PC-9 (cell line): ENCODE measurements at regions not wholly inside any gene's neighbourhood (a gene's known extent, or its start where the extent isn't known, plus 50 kb on each side); places are given as distances from the start of the nearest gene placed in this dataset.

Source experiments
- BruUV-seq: library from RNA; stranded (reverse); fragments of 400-500 nt; replicated peaks from 2 replicates; lab custom pipeline; 2021; lab: Mats Ljungman, UMichigan
- CTCF ChIA-PET: fragments of 300-600 bp; sonication (Branson Sonifier 250); formaldehyde crosslinking; loops from one replicate; lab custom pipeline; 2022; ENCODE audit warnings: antibody characterized with exemption; lab: Charles Lee
- POLR2A ChIA-PET: fragments of 300-600 bp; sonication (Branson Sonifier 250); formaldehyde crosslinking; loops from one replicate; lab custom pipeline; 2022; ENCODE audit warnings: antibody characterized with exemption; ENCODE audit not compliant: unreplicated experiment; lab: Charles Lee
- DNase-seq, 2 experiments: peaks; one replicate each; pipeline versions ENCODE4 v3.0.0 to v3.0.0-alpha.2; 2015 to 2022; ENCODE audit warnings: mixed read lengths in 1 of 2
- H2AFZ ChIP-seq: fragments of 200-600 bp; sonication (generic); 2 replicates; pipeline ENCODE4 v1.8.1; 2017; ENCODE audit warnings: antibody characterized with exemption
- H3F3A ChIP-seq: fragments of 200-600 bp; sonication (generic); 2 replicates; pipeline ENCODE4 v1.8.1; 2017; ENCODE audit warnings: antibody characterized with exemption, mild to moderate bottlenecking, low read depth; ENCODE audit not compliant: insufficient read depth
- H3K27ac ChIP-seq: fragments of 200-600 bp; sonication (generic); 2 replicates; pipeline ENCODE4 v1.6.1; 2016; ENCODE audit warnings: mixed run types
- H3K27me3 ChIP-seq: fragments of 200-600 bp; sonication (generic); 2 replicates; pipeline ENCODE4 v1.6.1; 2016; ENCODE audit warnings: low read depth, mixed run types; ENCODE audit not compliant: insufficient read depth
- H3K36me3 ChIP-seq: fragments of 200-600 bp; sonication (generic); 2 replicates; pipeline ENCODE4 v1.6.1; 2016; ENCODE audit warnings: low read depth, mixed run types
- H3K4me1 ChIP-seq: fragments of 200-600 bp; sonication (generic); replicated peaks from 2 replicates; pipeline ENCODE4 v1.6.1; 2016; ENCODE audit warnings: mixed run types; ENCODE audit not compliant: insufficient read depth
- H3K4me2 ChIP-seq: fragments of 200-600 bp; sonication (generic); 2 replicates; pipeline ENCODE4 v1.6.1; 2017; ENCODE audit warnings: mixed run types
- H3K4me3 ChIP-seq: fragments of 200-600 bp; sonication (generic); 2 replicates; pipeline ENCODE4 v1.6.1; 2016; ENCODE audit warnings: mixed run types
- H3K79me2 ChIP-seq: fragments of 200-600 bp; sonication (generic); 2 replicates; pipeline ENCODE4 v1.6.1; 2017; ENCODE audit warnings: low read depth, mixed run types
- H3K9me2 ChIP-seq: fragments of 200-600 bp; sonication (generic); 2 replicates; pipeline ENCODE4 v1.8.1; 2017; ENCODE audit warnings: mild to moderate bottlenecking; ENCODE audit not compliant: insufficient read depth
- H3K9me3 ChIP-seq: fragments of 200-600 bp; sonication (generic); 2 replicates; pipeline ENCODE4 v1.8.1; 2016; ENCODE audit warnings: low read depth; ENCODE audit not compliant: insufficient read depth
- H4K20me1 ChIP-seq: fragments of 200-600 bp; sonication (generic); 2 replicates; pipeline ENCODE4 v1.8.1; 2017; ENCODE audit not compliant: insufficient read depth
- CTCF ChIP-seq: fragments of 200-600 bp; sonication (generic); conservative IDR thresholded peaks from 2 replicates; pipeline ENCODE4 v1.6.1; 2017; ENCODE audit warnings: mixed run types, antibody characterized with exemption, mild to moderate bottlenecking, moderate library complexity
- EZH2 ChIP-seq: fragments of 200-600 bp; sonication (generic); IDR thresholded peaks from 2 replicates; pipeline ENCODE4 v1.8.0; 2017; ENCODE audit warnings: antibody characterized with exemption, low read depth
- intact Hi-C: fragments of 100-400 bp; cut with micrococcal nuclease; formaldehyde crosslinking; loops from one replicate; pipeline ENCODE4 v1.10.0; 2022; ENCODE audit not compliant: unreplicated experiment

GRCh38 chr18:57855551-57855950 is 52.4 kb upstream of the ATP8B1 start:
- Histone ChIP-seq H3K9me3 (no peaks in the 10 kb centered on the region), H3F3A (no peaks in the 10 kb centered on the region; the same call in 1 of the 2 replicates), H3K27ac (no peak overlapping the region), H3K4me1 (0 out of 2 replicates have a peak, but pooled peaks cover 5% of the 10 kb centered on the region), H3K4me3 (no peak overlapping the region), H4K20me1 (no peaks in the 10 kb centered on the region), H3K79me2 (no peaks in the 10 kb centered on the region), H3K36me3 (no peaks in the 10 kb centered on the region), H3K27me3 (no peaks in the 10 kb centered on the region), H3K4me2 (no peak overlapping the region), H3K9me2 (no peaks in the 10 kb centered on the region), H2AFZ (no peak overlapping the region)
- no peak for TF ChIP-seq CTCF
- no peak for TF ChIP-seq EZH2
- DNase-seq: no peak
- BruUV-seq: no TSS peak
- ChIA-PET CTCF (no interaction called here), POLR2A (no interaction called here)
- intact Hi-C loops: no loop called here

DNA sequence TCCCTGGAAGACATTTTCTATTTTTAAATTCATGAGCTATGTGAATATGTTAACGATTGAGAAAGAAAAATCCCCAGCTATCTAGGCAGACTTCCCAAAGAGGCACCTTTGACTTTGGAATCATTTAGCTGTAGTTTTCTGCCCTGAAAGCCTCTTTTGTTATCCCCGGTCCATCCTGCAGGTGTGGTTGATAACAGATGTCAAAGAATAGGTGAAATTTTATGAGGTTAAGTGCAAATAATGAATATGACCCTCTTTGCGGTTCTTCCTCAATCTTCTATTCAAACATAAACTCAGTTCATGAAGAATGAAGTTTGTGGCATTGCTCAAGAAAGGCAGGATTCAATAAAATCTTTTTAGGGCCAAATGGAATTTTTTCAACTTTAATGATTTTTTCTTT is 51.6 kb upstream of the ATP8B1 start:
- no peak for TF ChIP-seq EZH2
- no peak for TF ChIP-seq CTCF
- no peaks in the 10 kb centered on the region for H3K9me2 ChIP-seq
- 0 out of 2 replicates have a peak, but pooled peaks cover 5% of the 10 kb centered on the region for H3K4me1 ChIP-seq
- BruUV-seq: no TSS peak
- H3K4me3 ChIP-seq: no peak overlapping the region
- H4K20me1 ChIP-seq: no peaks in the 10 kb centered on the region
- no peaks in the 10 kb centered on the region for H3K36me3 ChIP-seq
- CTCF ChIA-PET: no interaction called here
- H3K9me3 ChIP-seq: no peaks in the 10 kb centered on the region
- H2AFZ ChIP-seq: no peak overlapping the region
- POLR2A ChIA-PET: no interaction called here
- intact Hi-C loops: no loop called here
- no peaks in the 10 kb centered on the region; the same call in 1 of the 2 replicates for H3F3A ChIP-seq
- H3K27me3 ChIP-seq: no peaks in the 10 kb centered on the region
- H3K4me2 ChIP-seq: no peak overlapping the region
- H3K79me2 ChIP-seq: no peaks in the 10 kb centered on the region
- peak in 1 of 2 experiments; percentile 41 for DNase-seq
- H3K27ac ChIP-seq: no peak overlapping the region

GRCh38 chr18:57853864-57854263 is 50.7 kb upstream of the ATP8B1 start:
- peaks cover 7% of the 10 kb centered on the region for H3K4me1 ChIP-seq
- H3K27me3 ChIP-seq: no peaks in the 10 kb centered on the region
- no peak overlapping the region for H3K27ac ChIP-seq
- TF ChIP-seq CTCF (no peak), EZH2 (no peak)
- no peaks in the 10 kb centered on the region for H4K20me1 ChIP-seq
- H3F3A ChIP-seq: peaks cover under 1% of the 10 kb centered on the region
- no peaks in the 10 kb centered on the region for H3K9me2 ChIP-seq
- no TSS peak for BruUV-seq
- no peak for DNase-seq
- no peaks in the 10 kb centered on the region for H3K79me2 ChIP-seq
- H3K4me2 ChIP-seq: no peak overlapping the region
- no peaks in the 10 kb centered on the region for H3K9me3 ChIP-seq
- intact Hi-C loops: no loop called here
- no peak overlapping the region for H2AFZ ChIP-seq
- no peaks in the 10 kb centered on the region for H3K36me3 ChIP-seq
- no peak overlapping the region for H3K4me3 ChIP-seq
- CTCF ChIA-PET: no interaction called here
- POLR2A ChIA-PET: interaction anchor here (0.5 kb wide), 1 partner anchor 650 kb away, joined by 5 read pairs; no protein-coding TSS in a partner anchor
